ENCODE measurements at regions not wholly inside any gene's neighbourhood (a gene's known extent, or its start where the extent isn't known, plus 50 kb on each side); places are given as distances from the start of the nearest gene placed in this dataset.

DNA sequence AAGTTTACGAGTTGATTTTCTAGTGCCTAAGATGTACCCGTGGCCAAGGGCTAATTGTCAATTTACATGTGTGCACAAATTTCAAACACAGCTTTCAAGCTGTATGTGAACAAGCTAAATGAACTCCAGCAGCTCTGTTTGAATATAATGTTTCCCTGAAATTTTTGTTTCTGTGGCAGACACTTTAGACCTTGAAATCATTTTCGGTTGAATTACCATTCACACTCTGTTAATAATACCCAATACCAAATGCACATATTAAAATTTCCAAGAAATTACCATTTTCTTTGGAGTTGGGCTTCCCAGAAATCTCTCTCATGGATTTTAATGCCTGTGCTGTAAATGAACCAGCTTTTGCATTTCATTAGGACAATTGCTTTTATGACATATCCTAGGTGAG, 506.1 kb upstream of the ID4 start:
- TF ChIP-seq MAX (IDR thresholded peaks at IDR 0.05; ENCODE audit: insufficient read depth, insufficient read length) (no peak), CTCF (IDR thresholded peaks at IDR 0.05; ENCODE audit: extremely low read depth in 1 of 2, insufficient read depth in 1 of 2, low read depth in 1 of 2, low read length in 2 of 2) (no peak), POLR2A (IDR thresholded peaks at IDR 0.05; ENCODE audit: low read depth, low read length) (no peak), EZH2 (IDR thresholded peaks at IDR 0.05; ENCODE audit: borderline replicate concordance, low read depth, low read length, severe bottlenecking) (no peak), JUN (IDR thresholded peaks at IDR 0.05; ENCODE audit: borderline replicate concordance, insufficient read depth, insufficient read length, low read depth) (no peak), POLR2AphosphoS5 (IDR thresholded peaks at IDR 0.05; ENCODE audit: insufficient read depth, low read depth, low read length) (no peak)

Measured in endothelial cell of umbilical vein (primary cell).